GM18511 (cell line): ENCODE measurements at regions not wholly inside any gene's neighbourhood (a gene's known extent, or its start where the extent isn't known, plus 50 kb on each side); places are given as distances from the start of the nearest gene placed in this dataset.
"Not testable (repeated sequence)": the region's sequence is repeated elsewhere in the genome, so short reads cannot be mapped to it uniquely, and the experiment has no call there.

ENCODE experiments used
- ATAC-seq: cut with Tn5 transposase; IDR thresholded peaks from one replicate; pipeline ENCODE4 v1.9.1; 2021; ENCODE audit warnings: mild to moderate bottlenecking, moderate library complexity; ENCODE audit not compliant: unreplicated experiment

- ATAC-seq = no peak
Observed at GRCh38 chr6:13874191-13874549, 50.6 kb upstream of the RNF182 start.

- ATAC-seq = peak; percentile 68
Observed at GRCh38 chr6:13873288-13874190, 51.2 kb upstream of the RNF182 start.

DNA sequence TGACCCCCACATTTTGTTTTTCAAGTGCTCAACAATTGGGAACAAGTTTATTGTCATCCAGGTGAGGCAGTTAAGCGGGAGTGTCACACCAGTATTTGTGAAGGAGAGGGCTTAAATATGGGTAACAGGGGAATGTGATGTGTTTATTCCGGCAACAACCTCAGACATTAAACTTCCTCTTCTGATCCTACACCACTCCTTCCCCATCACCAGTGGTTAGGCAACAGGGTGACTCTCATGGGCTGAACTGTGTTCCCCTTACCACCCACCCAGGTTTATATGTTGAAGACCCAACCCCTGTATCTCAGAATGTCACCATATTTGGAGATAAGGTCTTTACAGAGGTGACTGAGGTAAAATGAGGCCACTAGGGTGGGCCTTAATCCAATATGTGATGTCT is 52.1 kb upstream of the RNF182 start:
- ATAC-seq = no peak

- ATAC-seq = not testable (repeated sequence)
Observed at GRCh38 chr6:13872006-13872405, 52.7 kb upstream of the RNF182 start.

- ATAC-seq = no peak
Observed at GRCh38 chr6:13870214-13870830, 54.4 kb upstream of the RNF182 start.

DNA sequence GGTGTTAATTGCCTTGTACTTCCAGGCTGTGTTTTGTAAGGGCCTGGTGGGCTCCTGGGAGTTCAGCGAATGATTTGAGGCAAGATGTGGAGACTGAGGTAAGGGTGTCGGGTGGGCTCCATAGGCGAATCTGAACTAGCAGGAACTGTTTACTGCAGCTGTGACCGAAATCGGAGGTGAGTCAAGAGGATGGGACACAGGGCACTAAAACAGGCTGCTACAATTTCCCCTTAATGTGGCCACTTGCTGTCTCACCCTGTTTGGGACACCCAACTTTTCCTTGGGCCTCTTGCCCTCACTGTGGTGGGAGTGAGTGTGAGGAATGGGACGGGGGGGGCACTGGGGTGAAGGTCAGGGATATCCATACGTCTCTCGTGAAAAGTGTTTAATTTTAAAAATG is 53.9 kb upstream of the MCUR1 start:
- no peak for ATAC-seq

GRCh38 chr6:13866301-13866700 is 51.9 kb upstream of the MCUR1 start:
- no peak for ATAC-seq

- ATAC-seq = no peak
Observed at GRCh38 chr6:13865141-13865540, 50.8 kb upstream of the MCUR1 start.

DNA sequence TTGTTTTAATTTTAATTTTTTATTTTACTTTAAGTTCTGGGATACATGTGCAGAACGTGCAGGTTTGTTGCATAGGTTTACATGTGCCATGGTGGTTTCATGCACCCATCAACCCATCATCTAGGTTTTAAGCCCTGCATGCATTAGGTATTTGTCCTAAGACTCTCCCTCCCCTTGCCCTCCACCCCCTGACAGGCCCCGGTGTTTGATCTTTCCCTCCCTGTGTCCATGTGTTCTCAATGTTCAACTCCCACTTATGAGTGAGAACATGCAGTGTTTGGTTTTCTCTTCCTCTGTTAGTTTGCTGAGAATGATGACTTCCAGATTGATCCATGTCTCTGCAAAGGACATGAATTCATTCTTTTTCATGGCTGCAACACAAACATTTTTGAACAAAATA is 50.3 kb upstream of the MCUR1 start:
- not testable (repeated sequence) for ATAC-seq
